GM21786 (cell line): ENCODE measurements at regions not wholly inside any gene's neighbourhood (a gene's known extent, or its start where the extent isn't known, plus 50 kb on each side); places are given as distances from the start of the nearest gene placed in this dataset.

Experiments
- ATAC-seq: cut with Tn5 transposase; IDR thresholded peaks from one replicate; pipeline ENCODE4 v1.9.1; 2021; ENCODE audit not compliant: unreplicated experiment

DNA sequence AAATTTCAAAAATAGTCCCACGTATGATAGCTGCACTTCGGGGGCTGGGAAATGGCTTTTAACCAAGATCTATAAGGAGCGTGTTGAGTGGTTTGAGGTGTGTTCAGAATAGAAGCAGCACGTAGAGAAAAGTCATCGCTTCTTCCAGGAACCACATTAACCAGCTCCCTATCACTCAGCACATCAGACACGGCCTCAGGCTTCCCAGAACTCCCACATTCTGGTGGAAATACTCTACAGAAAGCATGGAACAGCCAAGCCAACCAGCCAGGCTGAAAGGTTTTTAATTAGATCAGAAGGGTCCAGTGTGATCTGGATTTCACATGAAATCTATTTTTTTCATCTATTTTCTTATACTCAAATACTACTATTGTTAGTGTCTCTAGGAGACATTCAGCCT is 231.5 kb upstream of the NRP1 start:
- ATAC-seq = no peak

DNA sequence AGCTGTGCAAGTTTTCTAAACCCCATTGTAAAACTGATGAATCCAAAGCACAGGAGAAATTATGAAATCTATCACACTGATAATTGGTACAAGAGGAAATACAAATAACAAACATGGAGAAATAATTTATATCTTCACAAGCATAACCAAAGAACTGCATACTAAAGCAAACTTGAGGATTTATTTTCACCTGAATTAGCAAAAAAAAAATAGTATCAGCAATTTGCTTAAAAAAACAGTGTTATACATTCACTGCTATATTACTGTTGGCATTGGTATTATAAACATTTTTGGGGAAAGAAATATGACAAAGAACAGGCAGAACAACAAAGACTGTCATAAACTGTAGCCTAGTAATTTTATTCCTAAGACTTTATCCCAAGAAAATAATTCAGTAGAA is 230.8 kb upstream of the NRP1 start:
- no peak for ATAC-seq

DNA sequence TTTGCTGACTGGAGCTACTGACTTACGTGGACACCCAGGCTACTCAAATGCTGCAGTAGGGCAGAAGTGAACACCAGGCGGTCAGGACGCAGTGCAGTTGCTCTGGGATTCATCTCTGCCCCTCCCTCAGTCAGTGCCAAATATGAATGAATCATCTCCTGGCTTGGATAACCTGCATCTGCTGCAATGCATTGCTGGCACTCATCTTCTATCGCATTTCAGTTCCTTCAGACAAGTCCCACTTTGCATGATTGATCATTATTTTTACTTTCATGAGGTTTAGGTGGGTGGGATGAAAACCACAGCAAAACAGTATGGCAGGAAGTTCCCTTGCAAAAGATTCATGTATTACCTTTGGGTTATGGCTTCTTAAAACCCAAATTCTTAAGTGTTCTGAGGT is 224.6 kb upstream of the NRP1 start:
- ATAC-seq = no peak

DNA sequence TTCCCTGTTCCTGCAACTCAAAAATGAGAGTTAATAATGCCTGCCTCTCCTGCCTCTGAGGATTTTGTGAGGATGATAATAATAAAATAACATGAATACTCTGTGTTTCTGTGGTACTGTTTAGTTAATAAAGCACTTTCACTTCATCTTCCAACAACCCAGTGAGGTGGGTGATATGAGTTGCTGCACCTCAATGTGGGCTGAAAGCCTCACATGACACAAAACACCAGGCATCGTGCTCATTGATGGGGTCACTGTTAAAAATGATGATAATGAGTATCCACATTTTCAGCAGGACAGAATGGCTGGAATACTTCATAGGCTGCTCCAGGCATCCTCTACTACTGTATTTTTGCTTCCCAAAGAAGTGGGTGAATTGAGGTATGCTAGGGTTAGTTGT is 222.8 kb upstream of the NRP1 start:
- no peak for ATAC-seq

DNA sequence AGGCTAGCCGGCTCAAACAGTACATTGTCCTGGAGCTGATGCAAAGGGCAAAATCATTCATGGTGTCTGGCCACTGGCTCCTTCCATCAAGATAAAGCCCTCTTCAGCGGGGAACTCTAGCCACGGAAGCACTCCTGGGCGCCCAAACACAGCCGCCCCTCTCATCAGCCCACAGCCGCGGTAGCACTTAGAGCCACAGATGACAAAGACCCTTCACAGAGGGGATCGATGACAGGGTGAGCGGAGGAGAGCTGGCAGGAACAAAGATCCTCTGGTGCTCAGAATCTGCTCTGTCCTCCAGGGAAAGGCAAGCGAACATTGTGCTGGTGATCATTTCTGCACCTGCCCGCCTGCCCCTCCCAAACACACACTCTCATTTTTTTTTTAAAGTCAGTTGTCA is 222.2 kb upstream of the NRP1 start:
- ATAC-seq = no peak

DNA sequence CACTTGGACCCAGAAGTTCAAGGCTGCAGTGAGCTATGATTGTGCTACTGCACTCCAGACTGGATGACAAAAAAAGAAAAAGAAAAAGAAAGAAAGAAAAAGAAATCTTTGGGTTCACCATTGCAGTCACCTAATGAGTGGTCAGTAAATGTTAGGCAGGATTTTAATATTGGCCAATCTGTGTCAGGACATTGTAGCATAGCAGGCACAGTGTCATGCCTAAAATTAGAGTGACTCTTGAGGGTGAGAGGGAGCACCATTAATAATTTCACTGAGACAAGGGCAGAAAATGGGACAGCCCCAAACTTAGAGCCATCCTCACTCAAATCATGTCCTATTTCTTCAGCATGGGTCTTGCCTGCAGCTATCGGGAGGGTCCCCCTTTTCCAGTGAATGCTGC is 221.6 kb upstream of the NRP1 start:
- no peak for ATAC-seq

DNA sequence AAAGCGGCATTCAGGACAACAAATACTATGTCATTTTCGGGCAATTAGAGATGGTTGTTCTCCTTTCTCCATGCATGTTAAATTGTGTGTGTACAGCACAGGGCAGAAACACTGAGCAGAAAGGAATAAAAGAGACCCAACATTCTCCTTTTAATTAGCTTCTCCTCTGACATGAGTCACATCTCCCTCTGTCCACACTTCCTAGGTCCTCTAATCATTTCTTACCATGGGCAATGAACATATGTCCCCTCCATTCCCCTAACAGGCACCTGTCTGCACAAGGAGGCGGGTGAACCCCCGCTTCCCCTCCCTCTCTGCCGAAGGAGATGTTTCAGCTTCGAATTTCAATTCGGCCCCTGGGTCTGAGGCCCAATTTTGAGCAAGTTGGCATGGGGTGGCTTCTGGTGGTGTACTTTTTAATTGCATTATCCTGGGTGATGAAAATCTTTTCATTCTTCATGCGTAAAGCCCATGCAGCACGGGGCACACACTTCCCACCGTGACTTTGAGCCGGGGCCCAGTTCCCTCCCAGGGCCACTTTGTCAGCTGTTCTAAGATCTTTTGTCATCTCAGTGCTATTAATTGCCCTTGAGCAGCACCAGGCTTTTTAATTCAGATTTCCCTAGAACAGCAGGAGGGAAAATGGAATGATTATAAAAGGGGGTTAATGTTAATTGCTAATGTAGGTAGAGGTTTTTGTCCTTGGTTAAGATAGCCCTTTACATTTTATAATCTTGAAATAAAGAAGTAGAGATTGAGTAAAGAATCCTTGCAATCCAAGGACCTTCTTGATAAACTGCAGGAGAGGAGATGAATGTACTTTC is 219.5 kb upstream of the NRP1 start:
- no peak for ATAC-seq

DNA sequence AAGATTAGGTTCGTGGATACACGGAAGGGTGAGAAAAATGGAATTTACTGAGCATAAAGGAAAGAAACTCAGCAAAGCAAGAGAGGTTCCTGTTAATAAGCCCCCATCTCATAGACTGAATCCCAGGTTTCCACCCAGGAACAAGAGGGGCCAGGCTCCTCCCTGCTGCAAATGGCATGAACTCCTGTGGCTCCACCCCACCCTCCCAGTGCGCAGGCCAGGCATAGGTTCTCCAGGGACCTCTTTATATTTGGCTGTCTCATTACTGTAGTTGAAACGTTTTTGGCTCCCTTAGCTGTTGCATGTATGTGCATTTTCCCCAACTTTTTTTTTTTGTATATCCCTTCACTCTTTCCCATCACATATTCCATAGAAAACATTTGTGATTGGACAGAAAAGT is 217.8 kb upstream of the NRP1 start:
- no peak for ATAC-seq

DNA sequence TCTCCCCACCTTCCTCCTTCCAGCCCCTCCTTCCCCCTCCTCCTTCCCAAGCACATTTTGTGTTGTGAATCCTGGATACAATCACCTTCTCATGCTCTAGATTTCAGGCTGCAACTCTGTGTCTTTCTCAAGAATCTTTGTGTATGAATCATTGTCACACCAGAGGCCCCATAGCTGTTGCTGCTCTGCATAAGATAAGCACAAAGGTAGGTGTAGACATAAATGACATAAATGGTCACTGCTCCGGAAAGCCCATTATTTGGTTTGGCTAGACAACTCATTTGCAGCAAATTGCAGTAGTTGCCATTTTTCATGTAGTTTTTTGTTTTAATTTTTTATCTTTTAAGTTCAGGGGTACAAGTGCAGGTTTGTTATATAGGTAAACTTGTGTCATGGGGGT is 216.3 kb upstream of the NRP1 start:
- no peak for ATAC-seq

DNA sequence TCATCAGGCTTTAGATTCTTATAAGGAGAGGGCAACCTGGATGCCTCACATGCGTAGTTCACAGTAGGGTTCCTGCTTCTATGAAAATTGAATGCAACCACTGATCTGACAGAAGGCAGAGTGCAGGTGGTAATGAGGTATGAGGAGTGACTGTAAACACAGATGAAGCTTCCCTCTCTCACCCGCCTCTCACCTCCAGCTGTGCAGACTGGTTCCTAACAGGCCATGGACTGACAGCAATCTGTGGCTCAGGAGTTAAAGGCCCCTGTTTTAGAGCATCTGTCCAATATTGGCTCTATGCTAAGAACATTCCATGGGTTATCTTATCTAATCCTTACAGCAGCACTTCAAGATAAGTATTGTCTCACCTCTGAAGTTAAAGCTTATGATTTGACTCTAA is 213.5 kb upstream of the NRP1 start:
- no peak for ATAC-seq

DNA sequence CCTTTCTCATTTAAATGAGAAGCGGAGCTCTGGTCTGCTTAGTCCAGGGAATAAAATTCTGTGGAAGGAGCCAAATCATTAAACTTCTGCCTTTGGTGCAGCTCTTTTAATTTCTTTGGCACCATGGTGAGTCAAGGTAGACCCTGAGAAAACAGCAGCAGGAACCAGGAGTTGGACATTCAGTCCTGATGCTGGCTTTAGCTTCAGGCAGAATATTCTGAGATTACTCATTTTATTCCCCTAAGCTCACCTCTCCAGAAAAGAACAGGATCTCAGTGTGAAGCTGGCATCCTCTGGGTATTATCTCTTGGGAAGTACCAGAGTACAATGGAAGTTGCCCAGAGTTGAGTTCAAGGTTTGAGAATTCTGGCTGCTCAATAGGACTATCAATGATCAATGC is 211.6 kb upstream of the NRP1 start:
- no peak for ATAC-seq

DNA sequence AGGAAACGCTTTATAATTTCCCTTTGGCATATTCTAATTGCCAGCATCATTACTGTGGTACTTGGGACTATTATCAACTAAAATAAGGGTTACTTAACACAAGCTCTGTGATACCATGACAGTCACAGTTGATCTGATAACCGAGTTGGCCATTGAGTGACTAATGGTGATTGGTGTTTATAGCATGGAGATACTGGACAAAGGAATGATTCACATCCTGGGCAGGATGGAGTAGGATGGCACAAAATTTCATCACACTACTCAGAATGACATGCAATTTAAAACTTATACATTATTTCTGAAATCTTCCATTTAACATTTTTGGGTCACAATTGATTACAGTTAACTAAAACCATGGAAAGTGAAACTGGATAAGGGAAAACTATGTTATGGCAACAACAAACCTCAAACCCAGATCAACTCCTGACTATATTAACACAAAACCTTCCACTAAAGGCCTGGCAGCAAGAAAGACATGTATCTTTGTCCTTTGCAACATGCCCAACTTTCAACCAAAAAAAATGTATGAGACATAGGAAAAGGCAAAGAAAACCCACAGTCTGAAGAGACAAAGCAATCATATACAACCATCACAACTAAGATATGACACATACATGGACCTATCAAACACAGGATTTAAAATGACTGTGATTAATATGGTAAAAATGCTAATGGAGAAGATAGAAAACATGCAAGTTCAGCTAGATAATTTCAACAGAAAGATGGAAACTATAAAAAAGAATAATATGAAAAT is 208.5 kb upstream of the NRP1 start:
- no peak for ATAC-seq

DNA sequence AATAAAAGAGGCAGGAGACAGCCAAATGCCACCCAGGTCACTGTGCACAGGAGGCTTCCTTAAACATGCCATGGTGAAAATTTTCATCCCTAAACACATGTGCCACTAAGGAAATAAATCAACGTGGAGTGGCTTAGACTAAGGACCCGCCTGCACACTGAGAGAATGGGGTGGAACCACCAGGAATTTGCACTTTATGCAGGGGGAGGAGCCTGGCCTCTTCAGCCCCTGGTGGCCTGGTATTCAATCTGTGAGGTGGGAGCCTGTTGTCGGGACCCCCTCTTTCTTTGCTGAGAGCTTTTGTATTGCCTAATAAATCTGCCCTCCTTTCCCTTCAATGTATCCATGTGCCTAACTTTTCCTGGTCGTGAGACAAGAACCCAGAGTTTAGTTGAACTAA is 204.6 kb upstream of the NRP1 start:
- ATAC-seq = no peak

DNA sequence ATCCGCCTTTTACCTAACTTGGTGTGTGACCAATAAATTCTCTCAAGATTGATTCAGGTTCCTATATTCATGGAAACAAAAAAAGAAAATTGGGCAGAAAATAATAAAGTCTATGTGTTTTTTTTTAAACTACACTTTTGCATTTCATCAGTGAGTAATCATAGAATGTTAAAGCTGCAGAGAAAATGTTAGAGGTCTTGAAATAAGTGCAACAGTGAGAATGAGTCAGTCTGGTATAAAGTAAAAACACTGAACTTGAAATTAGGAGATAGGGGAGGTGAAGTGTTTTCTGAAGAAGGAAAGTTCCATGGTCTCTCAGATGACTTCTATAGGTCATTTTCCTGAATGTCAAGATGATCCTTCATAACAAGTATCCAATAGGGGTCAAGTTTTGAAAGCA is 202.6 kb upstream of the NRP1 start:
- ATAC-seq = no peak

DNA sequence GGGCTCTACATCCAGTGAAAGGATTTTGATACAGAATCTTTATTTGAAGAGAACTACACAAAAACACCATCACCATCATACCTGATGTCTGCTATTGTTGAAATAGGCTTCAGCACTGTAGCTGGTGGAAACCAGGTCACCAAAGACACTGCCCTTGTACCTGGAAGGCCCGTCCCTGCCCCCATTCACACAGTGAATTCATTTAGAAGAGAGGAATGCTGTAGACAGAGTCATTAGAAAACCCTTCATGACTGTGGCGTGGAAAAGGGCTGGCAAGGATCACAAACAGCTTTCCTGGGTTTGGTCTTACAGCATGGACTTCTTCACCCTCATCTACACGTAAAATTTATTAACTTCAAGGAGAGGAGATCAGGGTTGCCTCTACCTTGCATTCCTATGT is 202.0 kb upstream of the NRP1 start:
- ATAC-seq = no peak

DNA sequence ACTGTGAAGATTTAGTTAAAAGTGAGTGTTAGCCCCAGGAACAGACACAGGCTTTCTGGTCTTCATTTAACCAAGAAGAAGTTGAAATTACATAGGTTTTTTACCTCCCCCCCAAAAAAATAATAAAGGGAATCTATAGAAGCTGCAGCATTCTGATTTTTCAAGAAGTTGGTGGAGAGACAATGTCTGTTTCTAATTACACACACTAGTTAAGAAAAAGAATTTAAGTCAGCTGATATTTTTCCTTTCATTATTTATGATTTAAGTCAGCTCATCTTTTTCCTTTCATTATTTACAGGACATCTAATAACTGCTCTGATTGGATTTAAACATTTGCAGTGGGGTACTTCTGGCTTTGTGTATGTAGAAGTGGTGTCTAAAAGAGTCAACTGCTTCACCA is 201.4 kb upstream of the NRP1 start:
- ATAC-seq = no peak

DNA sequence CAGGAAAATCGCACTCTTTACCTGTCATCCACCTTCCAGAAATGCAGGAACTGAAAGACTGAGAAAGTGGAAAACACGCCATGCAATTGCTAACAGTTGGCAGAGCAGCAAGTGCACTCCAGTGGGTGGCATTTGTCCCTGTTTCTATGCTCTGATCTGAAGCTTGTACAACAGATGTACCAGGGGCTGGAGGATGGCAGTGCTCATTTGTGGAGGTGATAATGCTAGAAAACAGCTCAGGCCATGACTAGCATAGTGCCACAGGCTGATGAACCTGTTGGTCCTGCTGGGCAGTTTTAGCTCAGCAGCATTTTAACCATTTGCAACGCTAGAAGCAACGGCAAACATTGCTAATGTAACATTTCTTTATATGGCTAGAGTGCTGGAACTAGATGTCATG is 199.9 kb upstream of the NRP1 start:
- no peak for ATAC-seq

DNA sequence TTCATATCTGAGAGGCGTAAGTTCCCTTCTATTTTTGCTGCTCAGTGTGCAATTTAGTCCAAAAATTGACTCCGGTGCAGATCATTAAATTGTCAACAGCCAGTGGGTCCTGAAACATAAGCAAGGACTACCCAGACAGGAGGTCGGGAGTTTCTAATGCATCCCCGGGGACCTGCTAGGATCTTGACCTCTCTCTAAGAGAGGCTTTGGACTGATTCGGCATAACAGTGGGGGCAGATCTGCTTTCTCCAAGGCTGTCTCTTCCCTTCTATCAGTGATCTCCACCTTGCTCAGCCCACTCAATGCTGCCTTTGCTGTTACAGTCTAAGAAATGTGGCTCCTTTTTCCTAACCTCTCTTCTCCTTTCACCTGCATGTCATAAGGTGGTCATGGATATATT is 199.1 kb upstream of the NRP1 start:
- no peak for ATAC-seq

DNA sequence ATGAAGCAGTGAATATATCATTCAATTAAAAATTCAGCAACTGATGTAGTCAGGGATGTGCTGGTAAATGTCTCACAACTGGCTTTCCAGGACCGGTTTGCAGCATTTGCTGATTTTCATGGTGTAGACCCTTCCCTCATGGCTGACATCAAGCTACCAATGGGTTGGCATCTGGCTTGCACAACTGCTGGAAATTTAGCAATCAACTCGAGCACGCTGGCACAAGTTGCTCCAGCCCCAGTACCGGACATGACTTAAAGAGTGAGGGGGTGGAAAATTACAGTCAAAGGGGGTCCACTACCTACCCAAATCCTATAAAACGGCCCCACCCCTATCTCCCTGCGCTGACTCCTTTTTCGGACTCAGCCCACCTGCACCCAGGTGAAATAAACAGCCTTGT is 198.4 kb upstream of the NRP1 start:
- ATAC-seq = no peak

DNA sequence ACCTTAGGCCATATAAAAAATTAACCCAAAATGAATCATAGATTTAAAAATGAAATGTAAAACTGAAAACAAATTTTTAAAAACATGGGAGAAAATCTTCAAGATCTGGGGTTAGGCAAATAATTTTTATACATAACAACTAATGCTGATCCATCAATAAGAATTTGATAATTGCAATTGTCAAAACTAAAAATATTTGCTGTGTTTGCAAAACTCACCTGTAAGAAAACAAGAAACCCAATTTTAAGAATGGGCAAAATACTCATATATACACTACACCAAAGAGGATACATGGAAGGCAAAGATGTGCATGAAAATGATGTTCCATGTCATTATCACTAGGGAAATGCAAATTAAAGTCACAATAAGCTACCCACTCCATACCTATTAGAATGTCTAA is 194.8 kb upstream of the NRP1 start:
- no peak for ATAC-seq

DNA sequence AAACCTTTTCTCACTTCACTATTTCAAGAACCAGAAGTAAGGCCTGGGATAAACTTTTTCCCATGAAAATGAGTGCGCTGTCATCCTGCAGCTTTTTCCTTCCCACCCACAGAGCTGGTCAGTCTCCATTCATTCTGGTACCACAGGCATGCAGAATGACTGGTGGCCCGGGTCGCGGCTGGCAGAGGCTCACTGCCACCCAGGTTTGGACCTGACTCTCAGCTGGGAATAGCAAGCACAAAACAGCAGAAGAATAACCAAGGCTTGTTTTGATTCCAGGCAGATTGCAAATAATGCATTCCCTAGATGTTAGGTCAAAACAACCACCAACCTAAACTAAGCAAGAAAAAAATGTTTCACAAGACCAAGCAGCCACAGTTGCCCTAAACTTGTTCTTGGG is 190.5 kb upstream of the NRP1 start:
- no peak for ATAC-seq

DNA sequence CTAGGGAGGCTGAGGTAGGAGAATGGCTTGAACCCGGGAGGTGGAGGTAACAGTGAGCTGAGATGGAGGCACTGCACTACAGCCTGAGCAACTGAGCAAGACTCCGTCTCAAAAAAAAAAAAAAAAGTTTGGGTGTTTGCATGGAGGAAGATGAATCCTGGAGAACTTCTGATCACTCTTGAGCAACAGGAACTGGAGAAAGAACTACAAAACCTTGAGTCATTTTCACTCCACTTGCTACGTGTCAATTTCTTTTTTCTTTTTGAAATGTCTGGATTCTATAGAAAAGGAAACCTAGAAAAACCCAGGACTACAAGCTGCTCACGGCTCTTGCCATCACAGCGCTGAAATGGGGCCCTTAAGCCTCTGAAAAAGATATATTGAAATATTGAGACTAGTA is 189.6 kb upstream of the NRP1 start:
- ATAC-seq = no peak
